GM12878 (cell line): ENCODE measurements at regions not wholly inside any gene's neighbourhood (a gene's known extent, or its start where the extent isn't known, plus 50 kb on each side); places are given as distances from the start of the nearest gene placed in this dataset.

Source experiments
- ATAC-seq: fragments of 200-7000 bp; cut with Tn5 transposase; 3 replicates; pipeline ENCODE4 v1.9.1; 2020; ENCODE audit warnings: mild to moderate bottlenecking, moderate library complexity
- BruUV-seq: library from RNA; stranded (reverse); fragments of 400-500 nt; replicated peaks from 2 replicates; lab custom pipeline; 2021; lab: Mats Ljungman, UMichigan
- CTCF ChIA-PET: fragments of 300-600 bp; sonication (Branson Sonifier 250); formaldehyde crosslinking; extraction: SDS; loops from one replicate; lab custom pipeline; 2021; ENCODE audit warnings: inconsistent platforms; lab: Yijun Ruan, JAX
- POLR2A ChIA-PET: fragments of 350-600 bp; formaldehyde crosslinking; extraction: SDS; loops from one replicate; lab custom pipeline; 2021; ENCODE audit warnings: inconsistent platforms; lab: Charles Lee
- RAD21 ChIA-PET: fragments of 300-600 bp; sonication (Branson Sonifier 250); formaldehyde crosslinking; loops from one replicate; lab custom pipeline; 2023; ENCODE audit warnings: antibody characterized with exemption; ENCODE audit not compliant: unreplicated experiment; lab: Charles Lee
- SMC1A ChIA-PET: fragments of 300-600 bp; sonication (Branson Sonifier 250); formaldehyde crosslinking; loops from one replicate; lab custom pipeline; 2023; ENCODE audit not compliant: unreplicated experiment, uncharacterized antibody; lab: Charles Lee
- DNase-seq: peaks from one replicate; pipeline ENCODE4 v3.0.0-alpha.2; 2011; ENCODE audit warnings: low read depth, low spot score
- FAIRE-seq: peaks from 3 replicates; lab custom pipeline; 2011; peaks lifted over from hg19 to GRCh38; lab: Jason Lieb, UNC
- H2AFZ ChIP-seq: 2 replicates; pipeline ENCODE4 v1.6.0; 2011; ENCODE audit warnings: low read depth, low read length, control low read depth; ENCODE audit not compliant: control insufficient read depth
- H3K27ac ChIP-seq: 2 replicates; pipeline ENCODE4 v1.5.1; 2011; ENCODE audit warnings: control low read depth; ENCODE audit not compliant: control insufficient read depth, insufficient read depth
- H3K27me3 ChIP-seq, 2 experiments: replicated peaks in 1 of 2; 2 replicates each; pipeline versions ENCODE4 v1.6.0 to v1.6.1; 2011; ENCODE audit warnings: low read length in 1 of 2; ENCODE audit not compliant: control insufficient read depth in 2 of 2, insufficient read depth in 2 of 2
- H3K36me3 ChIP-seq, 2 experiments: 2 replicates each; pipeline ENCODE4 v1.5.1; 2011; ENCODE audit warnings: low read length in 1 of 2; ENCODE audit not compliant: control insufficient read depth in 2 of 2, insufficient read depth in 2 of 2
- H3K4me1 ChIP-seq: 2 replicates; pipeline ENCODE4 v1.6.1; 2011; ENCODE audit warnings: mild to moderate bottlenecking, low read length, moderate library complexity, mixed read lengths; ENCODE audit not compliant: control insufficient read depth, insufficient read depth
- H3K4me2 ChIP-seq: 2 replicates; pipeline ENCODE4 v1.6.0; 2011; ENCODE audit warnings: control low read depth; ENCODE audit not compliant: control insufficient read depth, insufficient read depth
- H3K4me3 ChIP-seq: fragments of 200-600 bp; sonication (generic); 2 replicates; pipeline ENCODE4 v1.5.1; 2016
- H3K79me2 ChIP-seq: 2 replicates; pipeline ENCODE4 v1.6.0; 2011; ENCODE audit warnings: low read length; ENCODE audit not compliant: control insufficient read depth, insufficient read depth
- H3K9ac ChIP-seq: 2 replicates; pipeline ENCODE4 v1.8.0; 2011; ENCODE audit warnings: low read length, control low read depth, mixed read lengths; ENCODE audit not compliant: control insufficient read depth, insufficient read depth
- H3K9me3 ChIP-seq: replicated peaks from 3 replicates; pipeline ENCODE4 v1.5.1; 2011; ENCODE audit warnings: mild to moderate bottlenecking, low read length; ENCODE audit not compliant: control insufficient read depth, insufficient read depth
- H4K20me1 ChIP-seq: 2 replicates; pipeline ENCODE4 v1.6.0; 2011; ENCODE audit not compliant: control insufficient read depth, insufficient read depth
- CEBPB ChIP-seq, 2 experiments: fragments of 150-350 bp in 1 of 2; IDR thresholded peaks; 2 replicates each; pipeline ENCODE4 v1.6.1; 2012 to 2014; ENCODE audit warnings: low read depth in 2 of 2, low read length in 2 of 2, borderline replicate concordance in 1 of 2, inconsistent platforms in 1 of 2
- CEBPZ ChIP-seq: fragments of 150-350 bp; IDR thresholded peaks from 2 replicates; pipeline ENCODE4 v1.6.1; 2016; ENCODE audit warnings: low read depth, low read length
- HDAC2 ChIP-seq: fragments of 200-600 bp; sonication (generic); IDR thresholded peaks from 2 replicates; pipeline ENCODE4 v1.6.1; 2017
- HDGF ChIP-seq: fragments of 450-650 bp; IDR thresholded peaks from 2 replicates; pipeline ENCODE4 v1.6.1; 2016; ENCODE audit warnings: antibody characterized with exemption
- KDM1A ChIP-seq: fragments of 200-600 bp; sonication (generic); IDR thresholded peaks from 2 replicates; pipeline ENCODE4 v1.6.1; 2016; ENCODE audit warnings: borderline replicate concordance
- NFYA ChIP-seq: IDR thresholded peaks from 2 replicates; pipeline ENCODE4 v1.6.1; 2011; ENCODE audit warnings: low read depth, mild to moderate bottlenecking, low read length, improper control_type of control experiment, borderline replicate concordance
- NFYB ChIP-seq: IDR thresholded peaks from 2 replicates; pipeline ENCODE4 v1.6.1; 2011; ENCODE audit warnings: low read depth, mild to moderate bottlenecking, low read length, improper control_type of control experiment, moderate library complexity; ENCODE audit not compliant: insufficient read depth
- PBX3 ChIP-seq: IDR thresholded peaks from 2 replicates; pipeline ENCODE4 v1.6.1; 2011; ENCODE audit warnings: mild to moderate bottlenecking, low read depth, low read length, moderate library complexity; ENCODE audit not compliant: insufficient replicate concordance
- RELA ChIP-seq: fragments of 450-650 bp; IDR thresholded peaks from 2 replicates; pipeline ENCODE4 v1.8.0; 2014; ENCODE audit warnings: borderline replicate concordance; ENCODE audit not compliant: partially characterized antibody
- SIX5 ChIP-seq: IDR thresholded peaks from 2 replicates; pipeline ENCODE4 v1.6.1; 2011; ENCODE audit warnings: mild to moderate bottlenecking, low read depth, low read length, moderate library complexity; ENCODE audit not compliant: severe bottlenecking
- TCF3 ChIP-seq: IDR thresholded peaks from 2 replicates; pipeline ENCODE4 v1.6.1; 2012; ENCODE audit warnings: low read depth, mild to moderate bottlenecking, low read length, borderline replicate concordance; ENCODE audit not compliant: insufficient read depth
- YBX1 ChIP-seq: fragments of 450-650 bp; IDR thresholded peaks from 2 replicates; pipeline ENCODE4 v1.6.1; 2016; ENCODE audit warnings: antibody characterized with exemption
- ZBTB33 ChIP-seq: fragments of 450-650 bp; IDR thresholded peaks from 2 replicates; pipeline ENCODE4 v1.6.1; 2017; ENCODE audit warnings: mild to moderate bottlenecking
- ZNF274 ChIP-seq: IDR thresholded peaks from one replicate; pipeline ENCODE4 v1.8.0; 2011; ENCODE audit not compliant: insufficient read length, insufficient read depth
- ZNF622 ChIP-seq: fragments of 450-650 bp; IDR thresholded peaks from 2 replicates; pipeline ENCODE4 v1.6.1; 2017; ENCODE audit warnings: mild to moderate bottlenecking, inconsistent platforms
- WGBS: methylation state at CpG from one replicate; pipeline ENCODE4 v1.1.6; 2016; ENCODE audit warnings: low lambda C conversion rate; ENCODE audit not compliant: insufficient replicate concordance, insufficient coverage; ENCODE audit errors: missing lambda C conversion rate; 5-methylcytosine and 5-hydroxymethylcytosine counted together
- in situ Hi-C: fragments of 300-500 bp; cut with MboI; formaldehyde crosslinking; loops from 9 replicates; pipeline ENCODE4 v1.14.3; 2018; ENCODE audit warnings: mixed read lengths
- intact Hi-C: fragments of 100-400 bp; cut with micrococcal nuclease; formaldehyde crosslinking; loops from one replicate; pipeline ENCODE4 v1.14.2; 2022; ENCODE audit not compliant: unreplicated experiment

GRCh38 chr12:108053512-108053911, 75.6 kb upstream of the WSCD2 start:
- 28% methylated on average over 3 of the region's 3 CpGs for WGBS
- Histone ChIP-seq H3K36me3 (no peaks in the 10 kb centered on the region), H4K20me1 (no peaks in the 10 kb centered on the region), H3K4me1 (no peaks in the 10 kb centered on the region; the same call in 1 of the 2 replicates), H3K9me3 (no peaks in the 10 kb centered on the region), H3K9ac (no peak overlapping the region), H3K27ac (no peak overlapping the region), H3K79me2 (no peaks in the 10 kb centered on the region), H3K4me3 (no peak overlapping the region), H3K27me3 (peaks cover 0 to 4% of the 10 kb centered on the region in 2 experiments; a peak in 3 of 4 replicates), H2AFZ (no peak overlapping the region), H3K4me2 (no peak overlapping the region)
- intact Hi-C loops = no loop called here
- FAIRE-seq = no peak
- SMC1A ChIA-PET = no interaction called here
- in situ Hi-C loops = no loop called here
- CTCF ChIA-PET = no interaction called here
- POLR2A ChIA-PET = no interaction called here
- no peak for DNase-seq
- RAD21 ChIA-PET = no interaction called here
- no TSS peak for BruUV-seq
- ATAC-seq = peak; percentile 24; the same call in 2 of the 3 replicates
- TF ChIP-seq ZBTB33 (no peak), YBX1 (no peak), TCF3 (no peak), NFYB (no peak), HDGF (no peak), ZNF622 (no peak), HDAC2 (no peak), NFYA (no peak), SIX5 (no peak), RELA (no peak), KDM1A (no peak), CEBPZ (no peak), CEBPB (IDR thresholded peaks at IDR 0.05; ENCODE audit: borderline replicate concordance in 1 of 2, low read depth in 2 of 2, low read length in 2 of 2) (no peak), ZNF274 (no peak), PBX3 (no peak)
